ENCODE measurements at regions not wholly inside any gene's neighbourhood (a gene's known extent, or its start where the extent isn't known, plus 50 kb on each side); places are given as distances from the start of the nearest gene placed in this dataset.

DNA sequence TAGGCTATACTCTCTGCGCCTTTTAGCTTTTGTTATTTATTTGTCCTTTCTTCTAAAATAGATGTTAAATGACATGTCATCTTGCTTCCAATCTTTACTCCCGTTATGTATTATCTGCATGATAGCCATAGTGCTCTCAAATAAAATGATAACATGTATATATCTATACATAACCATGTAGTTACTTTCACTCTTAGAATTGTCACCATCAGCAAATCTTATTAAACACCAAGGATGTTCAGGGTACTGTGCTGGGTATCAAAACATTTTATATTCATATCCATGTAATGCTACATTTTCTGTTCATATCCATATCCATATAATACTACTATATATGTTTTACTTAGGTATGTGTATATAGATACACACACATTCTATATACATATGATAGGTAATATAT lies 176.4 kb upstream of the CHST9 start:
- Histone ChIP-seq H3K4me2 (ENCODE audit: low read length) (no peak overlapping the region), H3K27me3 (ENCODE audit: control insufficient read depth, insufficient read depth, low read length) (no peaks in the 10 kb centered on the region), H3K27ac (no peak overlapping the region), H3K4me3 (ENCODE audit: low read depth, low read length) (no peak overlapping the region), H2AFZ (no peak overlapping the region), H3K4me1 (no peaks in the 10 kb centered on the region), H3K36me3 (ENCODE audit: control insufficient read depth, insufficient read depth, low read length) (no peaks in the 10 kb centered on the region), H3K9ac (no peak overlapping the region), H3K9me3 (ENCODE audit: control insufficient read depth, low read length) (no peaks in the 10 kb centered on the region), H3K79me2 (no peaks in the 10 kb centered on the region)
- TF ChIP-seq, protein P1, sequence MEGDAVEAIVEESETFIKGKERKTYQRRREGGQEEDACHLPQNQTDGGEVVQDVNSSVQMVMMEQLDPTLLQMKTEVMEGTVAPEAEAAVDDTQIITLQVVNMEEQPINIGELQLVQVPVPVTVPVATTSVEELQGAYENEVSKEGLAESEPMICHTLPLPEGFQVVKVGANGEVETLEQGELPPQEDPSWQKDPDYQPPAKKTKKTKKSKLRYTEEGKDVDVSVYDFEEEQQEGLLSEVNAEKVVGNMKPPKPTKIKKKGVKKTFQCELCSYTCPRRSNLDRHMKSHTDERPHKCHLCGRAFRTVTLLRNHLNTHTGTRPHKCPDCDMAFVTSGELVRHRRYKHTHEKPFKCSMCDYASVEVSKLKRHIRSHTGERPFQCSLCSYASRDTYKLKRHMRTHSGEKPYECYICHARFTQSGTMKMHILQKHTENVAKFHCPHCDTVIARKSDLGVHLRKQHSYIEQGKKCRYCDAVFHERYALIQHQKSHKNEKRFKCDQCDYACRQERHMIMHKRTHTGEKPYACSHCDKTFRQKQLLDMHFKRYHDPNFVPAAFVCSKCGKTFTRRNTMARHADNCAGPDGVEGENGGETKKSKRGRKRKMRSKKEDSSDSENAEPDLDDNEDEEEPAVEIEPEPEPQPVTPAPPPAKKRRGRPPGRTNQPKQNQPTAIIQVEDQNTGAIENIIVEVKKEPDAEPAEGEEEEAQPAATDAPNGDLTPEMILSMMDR (IDR thresholded peaks at IDR 0.05), result no peak

DNA sequence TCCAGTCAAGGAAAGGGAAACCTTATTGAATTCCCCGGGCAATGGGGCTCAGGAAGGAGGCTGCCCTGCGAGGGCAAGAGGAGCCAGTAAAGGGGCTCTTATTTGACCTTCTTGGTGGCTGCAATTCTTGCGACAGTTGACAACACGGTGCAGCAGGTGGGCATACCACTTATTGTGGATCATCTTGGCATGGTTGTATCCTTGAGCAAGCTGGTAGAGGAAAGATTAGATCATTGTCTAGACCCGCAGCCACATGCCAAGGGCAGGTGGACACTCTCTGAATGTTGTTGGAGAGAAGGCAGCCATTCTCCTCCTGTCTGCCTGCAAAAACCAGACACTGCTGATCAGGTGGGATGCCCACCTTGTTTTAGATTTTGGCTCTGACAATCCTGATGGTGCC lies 170.2 kb upstream of the CHST9 start:
- H3K27ac ChIP-seq, result no peak overlapping the region
- H3K9me3 ChIP-seq (ENCODE audit: control insufficient read depth, low read length), result no peaks in the 10 kb centered on the region

DNA sequence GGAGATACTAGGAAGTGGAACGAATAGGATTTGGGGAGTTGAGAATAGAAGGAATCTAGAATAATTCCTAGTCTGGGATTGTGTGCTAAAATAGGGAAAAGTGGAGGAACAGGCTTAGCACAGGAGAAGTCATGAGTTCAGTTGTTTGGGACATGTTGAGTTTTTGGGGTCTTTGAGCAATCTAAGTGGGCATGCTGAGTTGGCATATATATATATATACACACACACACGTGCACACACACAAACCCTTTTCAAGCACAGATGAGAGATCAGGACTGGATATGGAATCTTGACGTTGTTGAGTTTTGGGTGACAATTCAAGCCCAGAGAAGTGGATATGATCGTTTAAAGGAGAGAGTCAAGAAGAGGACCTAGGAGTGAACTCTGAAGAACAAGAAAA lies 168.2 kb upstream of the CHST9 start:
- no peak overlapping the region for H3K9ac ChIP-seq

More for the DNA sequence above, 170.2 kb upstream of the CHST9 start:
- Histone ChIP-seq H3K4me3 (ENCODE audit: low read depth, low read length) (no peak overlapping the region), H3K27me3 (ENCODE audit: control insufficient read depth, insufficient read depth, low read length) (no peaks in the 10 kb centered on the region), H3K9ac (no peak overlapping the region), H3K36me3 (ENCODE audit: control insufficient read depth, insufficient read depth, low read length) (no peaks in the 10 kb centered on the region), H3K4me2 (ENCODE audit: low read length) (no peak overlapping the region), H3K4me1 (no peaks in the 10 kb centered on the region), H2AFZ (no peak overlapping the region), H3K79me2 (no peaks in the 10 kb centered on the region)
- TF ChIP-seq, protein P1 (IDR thresholded peaks at IDR 0.05), result no peak

DNA sequence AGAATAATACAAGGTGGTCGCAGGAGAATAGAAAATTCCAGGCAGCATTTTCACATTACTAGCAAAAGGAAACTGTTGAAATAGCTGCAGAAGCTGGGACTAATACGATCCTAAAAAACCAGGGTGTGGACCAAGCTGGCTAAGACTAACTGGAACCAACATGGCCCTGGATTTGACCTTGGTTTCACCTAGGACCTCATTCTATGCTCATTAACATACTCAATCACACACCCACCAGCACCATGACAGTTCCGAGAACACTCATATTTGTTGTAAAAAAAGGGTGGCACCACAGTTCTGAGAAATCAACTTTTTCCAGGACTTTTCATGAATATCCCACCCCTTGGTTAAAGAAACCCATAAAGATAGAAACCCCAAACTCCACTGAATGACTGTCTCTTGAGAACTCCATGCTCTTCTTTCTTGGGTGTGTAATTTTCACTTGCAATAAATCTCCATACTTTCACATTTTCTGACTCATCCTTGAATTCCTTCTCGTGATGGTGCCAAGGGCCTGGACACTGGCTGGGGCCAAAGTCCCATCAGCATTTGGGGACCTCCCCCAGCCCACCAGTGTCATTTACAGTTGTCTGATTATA lies 164.3 kb upstream of the CHST9 start:
- Histone ChIP-seq H2AFZ (no peak overlapping the region), H3K4me3 (ENCODE audit: low read depth, low read length) (no peak overlapping the region), H3K27ac (no peak overlapping the region), H3K9me3 (ENCODE audit: control insufficient read depth, low read length) (no peaks in the 10 kb centered on the region), H3K36me3 (ENCODE audit: control insufficient read depth, insufficient read depth, low read length) (no peaks in the 10 kb centered on the region), H3K4me1 (no peaks in the 10 kb centered on the region), H3K79me2 (no peaks in the 10 kb centered on the region), H3K9ac (no peak overlapping the region), H3K27me3 (ENCODE audit: control insufficient read depth, insufficient read depth, low read length) (no peaks in the 10 kb centered on the region), H3K4me2 (ENCODE audit: low read length) (no peak overlapping the region)
- TF ChIP-seq, protein P1 (IDR thresholded peaks at IDR 0.05), result no peak

More for the DNA sequence above, 168.2 kb upstream of the CHST9 start:
- H3K4me2 ChIP-seq (ENCODE audit: low read length), result no peak overlapping the region
- no peaks in the 10 kb centered on the region for H3K9me3 ChIP-seq (ENCODE audit: control insufficient read depth, low read length)
- no peaks in the 10 kb centered on the region for H3K27me3 ChIP-seq (ENCODE audit: control insufficient read depth, insufficient read depth, low read length)
- no peaks in the 10 kb centered on the region for H3K4me1 ChIP-seq
- no peak overlapping the region for H3K4me3 ChIP-seq (ENCODE audit: low read depth, low read length)
- H3K36me3 ChIP-seq (ENCODE audit: control insufficient read depth, insufficient read depth, low read length), result no peaks in the 10 kb centered on the region
- H3K27ac ChIP-seq, result no peak overlapping the region
- TF ChIP-seq, protein P1 (IDR thresholded peaks at IDR 0.05), result no peak
- no peaks in the 10 kb centered on the region for H3K79me2 ChIP-seq
- H2AFZ ChIP-seq, result no peak overlapping the region

DNA sequence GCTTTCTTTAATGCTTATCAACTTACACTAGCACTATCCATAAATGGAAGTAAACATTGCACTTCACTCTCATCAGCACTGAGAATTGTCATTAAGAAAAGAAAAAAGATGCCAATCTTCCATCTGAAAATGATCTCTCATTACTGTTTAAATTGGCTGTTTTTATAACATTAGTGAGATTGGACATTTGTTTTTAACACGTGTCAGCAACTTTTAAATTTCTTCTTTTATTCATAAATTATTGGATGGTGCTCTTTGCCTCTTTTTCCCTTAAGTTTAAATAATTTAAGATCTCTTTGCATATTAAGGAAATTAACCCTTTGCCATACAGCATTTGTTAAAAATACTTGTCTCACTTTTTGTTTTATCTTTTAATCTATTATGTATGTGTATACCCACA lies 146.5 kb upstream of the CHST9 start:
- Histone ChIP-seq H3K9me3 (ENCODE audit: control insufficient read depth, low read length) (no peaks in the 10 kb centered on the region), H3K4me3 (ENCODE audit: low read depth, low read length) (no peak overlapping the region), H2AFZ (no peak overlapping the region), H3K36me3 (ENCODE audit: control insufficient read depth, insufficient read depth, low read length) (no peaks in the 10 kb centered on the region), H3K27me3 (ENCODE audit: control insufficient read depth, insufficient read depth, low read length) (no peaks in the 10 kb centered on the region), H3K4me2 (ENCODE audit: low read length) (no peak overlapping the region), H3K4me1 (no peaks in the 10 kb centered on the region), H3K9ac (no peak overlapping the region), H3K27ac (no peak overlapping the region), H3K79me2 (no peaks in the 10 kb centered on the region)
- TF ChIP-seq, protein P1 (IDR thresholded peaks at IDR 0.05), result no peak

Data from parathyroid adenoma (tissue), 2 donors.